ENCODE measurements at regions not wholly inside any gene's neighbourhood (a gene's known extent, or its start where the extent isn't known, plus 50 kb on each side); places are given as distances from the start of the nearest gene placed in this dataset.

DNA sequence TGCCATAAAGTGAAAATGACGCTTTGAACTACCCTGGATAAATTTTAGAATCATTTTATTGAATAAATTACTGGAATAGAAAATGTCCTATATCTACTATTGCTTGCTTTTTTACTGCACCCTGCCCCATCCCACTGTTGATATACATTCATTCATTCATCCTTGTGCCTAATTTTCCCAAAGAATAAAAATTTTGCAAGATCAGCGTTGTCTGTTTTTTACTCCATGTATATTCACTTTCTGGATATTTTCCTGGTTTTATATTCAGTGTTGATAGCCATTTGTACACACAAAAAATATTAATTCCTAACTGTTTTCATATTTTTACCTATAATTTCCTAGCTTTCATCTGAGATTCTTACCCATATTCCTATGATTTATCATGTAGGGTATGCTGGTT, 262.9 kb upstream of the MAGI2 start:
- TF ChIP-seq POLR2AphosphoS5 (IDR thresholded peaks at IDR 0.05; ENCODE audit: insufficient read depth, low read depth, low read length): no peak
- no peak for TF ChIP-seq CTCF (IDR thresholded peaks at IDR 0.05; ENCODE audit: extremely low read depth in 1 of 2, insufficient read depth in 1 of 2, low read depth in 1 of 2, low read length in 2 of 2)
- TF ChIP-seq EZH2 (IDR thresholded peaks at IDR 0.05; ENCODE audit: borderline replicate concordance, low read depth, low read length, severe bottlenecking): no peak
- no peak for TF ChIP-seq POLR2A (IDR thresholded peaks at IDR 0.05; ENCODE audit: low read depth, low read length)
- TF ChIP-seq MYC (IDR thresholded peaks at IDR 0.05; ENCODE audit: low read depth, low read length): no peak

Data from endothelial cell of umbilical vein (primary cell).